ENCODE measurements at regions not wholly inside any gene's neighbourhood (a gene's known extent, or its start where the extent isn't known, plus 50 kb on each side); places are given as distances from the start of the nearest gene placed in this dataset.

DNA sequence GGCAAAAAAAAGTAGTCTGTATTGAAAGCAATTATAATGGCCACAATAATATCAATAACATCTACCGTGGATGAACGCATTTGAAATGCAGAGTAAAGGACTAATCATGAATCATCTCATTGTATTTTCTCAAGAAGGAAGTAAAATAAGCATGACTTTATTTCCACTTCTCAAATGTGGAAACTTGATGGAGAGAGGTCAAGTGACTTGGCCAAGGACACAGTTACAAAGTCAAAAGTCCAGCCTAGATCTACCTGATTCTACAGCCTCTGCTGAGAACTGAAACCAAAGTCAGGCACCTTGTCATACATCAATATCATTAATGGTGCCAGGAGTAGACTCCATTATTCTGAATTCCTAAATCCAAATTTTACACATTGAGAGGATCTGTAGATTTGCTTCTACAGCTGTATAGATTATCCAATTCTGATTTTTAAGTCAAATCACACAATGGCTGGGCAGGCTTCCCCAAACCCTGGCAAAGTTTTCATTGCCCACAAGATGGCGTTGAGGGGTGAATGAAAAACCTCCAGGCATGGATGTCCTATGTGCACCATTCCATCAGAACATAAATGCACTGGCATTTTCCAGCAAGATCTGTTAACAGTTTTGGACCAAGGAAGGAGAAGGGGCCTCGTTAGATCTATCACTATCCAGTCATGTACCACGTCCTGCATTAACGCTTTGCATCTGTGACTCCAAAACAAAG is 423.1 kb downstream of the MAFB start:
- TF ChIP-seq, protein P1, sequence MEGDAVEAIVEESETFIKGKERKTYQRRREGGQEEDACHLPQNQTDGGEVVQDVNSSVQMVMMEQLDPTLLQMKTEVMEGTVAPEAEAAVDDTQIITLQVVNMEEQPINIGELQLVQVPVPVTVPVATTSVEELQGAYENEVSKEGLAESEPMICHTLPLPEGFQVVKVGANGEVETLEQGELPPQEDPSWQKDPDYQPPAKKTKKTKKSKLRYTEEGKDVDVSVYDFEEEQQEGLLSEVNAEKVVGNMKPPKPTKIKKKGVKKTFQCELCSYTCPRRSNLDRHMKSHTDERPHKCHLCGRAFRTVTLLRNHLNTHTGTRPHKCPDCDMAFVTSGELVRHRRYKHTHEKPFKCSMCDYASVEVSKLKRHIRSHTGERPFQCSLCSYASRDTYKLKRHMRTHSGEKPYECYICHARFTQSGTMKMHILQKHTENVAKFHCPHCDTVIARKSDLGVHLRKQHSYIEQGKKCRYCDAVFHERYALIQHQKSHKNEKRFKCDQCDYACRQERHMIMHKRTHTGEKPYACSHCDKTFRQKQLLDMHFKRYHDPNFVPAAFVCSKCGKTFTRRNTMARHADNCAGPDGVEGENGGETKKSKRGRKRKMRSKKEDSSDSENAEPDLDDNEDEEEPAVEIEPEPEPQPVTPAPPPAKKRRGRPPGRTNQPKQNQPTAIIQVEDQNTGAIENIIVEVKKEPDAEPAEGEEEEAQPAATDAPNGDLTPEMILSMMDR (conservative IDR thresholded peaks at IDR 0.05; ENCODE audit: low read depth, low read length) = peak; percentile 29; the same call in 1 of the 2 replicates
- TF ChIP-seq EZH2phosphoT487 (IDR thresholded peaks at IDR 0.05; ENCODE audit: borderline replicate concordance, low read length) (no peak), EZH2 (IDR thresholded peaks at IDR 0.05; ENCODE audit: low read length, unreplicated experiment) (no peak)
